ENCODE measurements at regions not wholly inside any gene's neighbourhood (a gene's known extent, or its start where the extent isn't known, plus 50 kb on each side); places are given as distances from the start of the nearest gene placed in this dataset.

GRCh38 chr3:126266291-126266840 is 86.0 kb upstream of the ALDH1L1 start:
- Histone ChIP-seq H3K9me3 (no peaks in the 10 kb centered on the region), H3K36me3 (ENCODE audit: low read depth) (no peaks in the 10 kb centered on the region), H3K4me1 (ENCODE audit: low read depth) (peaks cover 4% of the 10 kb centered on the region), H3K4me3 (no peak overlapping the region)
- intact Hi-C loops (cut with DNase I, micrococcal nuclease) = no loop called here
- ATAC-seq (no peak), DNase-seq (no peak)
- TF ChIP-seq CTCF (IDR thresholded peaks at IDR 0.05) = no peak

GRCh38 chr3:126264952-126265351 is 84.6 kb upstream of the ALDH1L1 start:
- intact Hi-C loops (cut with DNase I, micrococcal nuclease) = no loop called here
- DNase-seq = no peak
- Histone ChIP-seq H3K4me3 (no peak overlapping the region), H3K9me3 (no peaks in the 10 kb centered on the region), H3K36me3 (ENCODE audit: low read depth) (no peaks in the 10 kb centered on the region), H3K4me1 (ENCODE audit: low read depth) (peaks cover 4% of the 10 kb centered on the region)
- no peak for ATAC-seq
- no peak for TF ChIP-seq CTCF (IDR thresholded peaks at IDR 0.05)

GRCh38 chr3:126264381-126264780 is 84.0 kb upstream of the ALDH1L1 start:
- H3K9me3 ChIP-seq = no peaks in the 10 kb centered on the region
- DNase-seq (no peak), ATAC-seq (no peak)
- H3K36me3 ChIP-seq (ENCODE audit: low read depth) = no peaks in the 10 kb centered on the region
- TF ChIP-seq CTCF (IDR thresholded peaks at IDR 0.05) = no peak
- intact Hi-C loops (cut with DNase I, micrococcal nuclease) = no loop called here
- H3K4me1 ChIP-seq (ENCODE audit: low read depth) = peaks cover 4% of the 10 kb centered on the region
- no peak overlapping the region for H3K4me3 ChIP-seq

GRCh38 chr3:126263971-126264370 is 83.6 kb upstream of the ALDH1L1 start:
- H3K4me1 ChIP-seq (ENCODE audit: low read depth) = peaks cover 4% of the 10 kb centered on the region
- TF ChIP-seq CTCF (IDR thresholded peaks at IDR 0.05) = no peak
- DNase-seq (no peak), ATAC-seq (no peak)
- H3K36me3 ChIP-seq (ENCODE audit: low read depth) = no peaks in the 10 kb centered on the region
- no peak overlapping the region for H3K4me3 ChIP-seq
- intact Hi-C loops (cut with DNase I, micrococcal nuclease) = no loop called here
- no peaks in the 10 kb centered on the region for H3K9me3 ChIP-seq

- no peak for ATAC-seq
- Histone ChIP-seq H3K4me3 (no peak overlapping the region), H3K4me1 (ENCODE audit: low read depth) (peaks cover 4% of the 10 kb centered on the region), H3K9me3 (no peaks in the 10 kb centered on the region), H3K36me3 (ENCODE audit: low read depth) (no peaks in the 10 kb centered on the region)
- TF ChIP-seq CTCF (IDR thresholded peaks at IDR 0.05) = no peak
- DNase-seq = no peak
- intact Hi-C loops (cut with DNase I, micrococcal nuclease) = no loop called here
Observed at GRCh38 chr3:126263539-126263938, 83.2 kb upstream of the ALDH1L1 start.

- TF ChIP-seq CTCF (IDR thresholded peaks at IDR 0.05) = no peak
- no peaks in the 10 kb centered on the region for H3K9me3 ChIP-seq
- DNase-seq = no peak
- peaks cover 2% of the 10 kb centered on the region for H3K4me1 ChIP-seq (ENCODE audit: low read depth)
- ATAC-seq = no peak
- no peaks in the 10 kb centered on the region for H3K36me3 ChIP-seq (ENCODE audit: low read depth)
- intact Hi-C loops (cut with DNase I, micrococcal nuclease) = no loop called here
- no peak overlapping the region for H3K4me3 ChIP-seq
Observed at GRCh38 chr3:126262227-126262626, 81.8 kb upstream of the ALDH1L1 start.

Data from mucosa of descending colon (tissue), 3 donors.